ENCODE measurements at regions not wholly inside any gene's neighbourhood (a gene's known extent, or its start where the extent isn't known, plus 50 kb on each side); places are given as distances from the start of the nearest gene placed in this dataset.

GRCh38 chr15:62726461-62726860 lies 316.1 kb upstream of the TPM1 start:
- Histone ChIP-seq H3K9me3 (ENCODE audit: low read length) (peaks cover 5% of the 10 kb centered on the region), H2AFZ (ENCODE audit: low read depth, low read length) (no peak overlapping the region), H3K4me2 (ENCODE audit: low read length) (no peak overlapping the region), H3K4me3 (ENCODE audit: low read length) (no peak overlapping the region), H3K27me3 (ENCODE audit: insufficient read depth, low read depth, low read length) (no peaks in the 10 kb centered on the region), H3K36me3 (ENCODE audit: insufficient read depth, low read length) (no peaks in the 10 kb centered on the region), H4K20me1 (ENCODE audit: insufficient read depth) (no peaks in the 10 kb centered on the region), H3K9ac (ENCODE audit: low read length) (no peak overlapping the region), H3K27ac (ENCODE audit: low read length) (no peak overlapping the region), H3F3A (ENCODE audit: insufficient read depth, low read length, poor library complexity, severe bottlenecking) (no peaks in the 10 kb centered on the region), H3K9me2 (ENCODE audit: insufficient read depth, low read length) (no peaks in the 10 kb centered on the region), H3K79me2 (replicated peaks; ENCODE audit: insufficient read depth, low read length) (no peaks in the 10 kb centered on the region)
- TF ChIP-seq SMC3 (conservative IDR thresholded peaks at IDR 0.05; ENCODE audit: poor library complexity), result no peak
- TF ChIP-seq TAF1 (IDR thresholded peaks at IDR 0.05; ENCODE audit: low read depth), result no peak
- TF ChIP-seq EZH2 (IDR thresholded peaks at IDR 0.05; ENCODE audit: borderline replicate concordance, insufficient read depth, low read length, poor library complexity, severe bottlenecking), result no peak
- TF ChIP-seq MXI1 (conservative IDR thresholded peaks at IDR 0.05; ENCODE audit: poor library complexity, severe bottlenecking), result no peak
- TF ChIP-seq REST (IDR thresholded peaks at IDR 0.05; ENCODE audit: borderline replicate concordance), result no peak
- no peak for TF ChIP-seq EP300 (conservative IDR thresholded peaks at IDR 0.05; ENCODE audit: poor library complexity, severe bottlenecking)
- no peak for TF ChIP-seq RAD21 (conservative IDR thresholded peaks at IDR 0.05)
- no peak for TF ChIP-seq CTCF (IDR thresholded peaks at IDR 0.05; ENCODE audit: poor library complexity, severe bottlenecking)
- TF ChIP-seq POLR2AphosphoS5 (IDR thresholded peaks at IDR 0.05), result no peak

GRCh38 chr15:62727501-62727900 lies 315.0 kb upstream of the TPM1 start:
- peaks cover 5% of the 10 kb centered on the region for H3K9me3 ChIP-seq (ENCODE audit: low read length)
- H4K20me1 ChIP-seq (ENCODE audit: insufficient read depth), result no peaks in the 10 kb centered on the region
- H3K79me2 ChIP-seq (replicated peaks; ENCODE audit: insufficient read depth, low read length), result no peaks in the 10 kb centered on the region
- H3K4me3 ChIP-seq (ENCODE audit: low read length), result no peak overlapping the region
- no peaks in the 10 kb centered on the region for H3K36me3 ChIP-seq (ENCODE audit: insufficient read depth, low read length)
- H3K9me2 ChIP-seq (ENCODE audit: insufficient read depth, low read length), result no peaks in the 10 kb centered on the region
- H3F3A ChIP-seq (ENCODE audit: insufficient read depth, low read length, poor library complexity, severe bottlenecking), result no peaks in the 10 kb centered on the region
- H3K27ac ChIP-seq (ENCODE audit: low read length), result no peak overlapping the region
- no peaks in the 10 kb centered on the region for H3K27me3 ChIP-seq (ENCODE audit: insufficient read depth, low read depth, low read length)
- no peak overlapping the region for H3K9ac ChIP-seq (ENCODE audit: low read length)
- no peak overlapping the region for H2AFZ ChIP-seq (ENCODE audit: low read depth, low read length)
- no peak overlapping the region for H3K4me2 ChIP-seq (ENCODE audit: low read length)
- TF ChIP-seq MXI1 (conservative IDR thresholded peaks at IDR 0.05; ENCODE audit: poor library complexity, severe bottlenecking) (no peak), POLR2AphosphoS5 (IDR thresholded peaks at IDR 0.05) (no peak), EP300 (conservative IDR thresholded peaks at IDR 0.05; ENCODE audit: poor library complexity, severe bottlenecking) (no peak), RAD21 (conservative IDR thresholded peaks at IDR 0.05) (no peak), REST (IDR thresholded peaks at IDR 0.05; ENCODE audit: borderline replicate concordance) (no peak), SMC3 (conservative IDR thresholded peaks at IDR 0.05; ENCODE audit: poor library complexity) (no peak), CTCF (IDR thresholded peaks at IDR 0.05; ENCODE audit: poor library complexity, severe bottlenecking) (no peak), TAF1 (IDR thresholded peaks at IDR 0.05; ENCODE audit: low read depth) (no peak), EZH2 (IDR thresholded peaks at IDR 0.05; ENCODE audit: borderline replicate concordance, insufficient read depth, low read length, poor library complexity, severe bottlenecking) (no peak)
